HCT116 (cell line): ENCODE measurements at regions not wholly inside any gene's neighbourhood (a gene's known extent, or its start where the extent isn't known, plus 50 kb on each side); places are given as distances from the start of the nearest gene placed in this dataset.

Experiments
- ATAC-seq: fragments of 200-7000 bp; cut with Tn5 transposase; 2 replicates; pipeline ENCODE4 v1.9.1; 2020; ENCODE audit warnings: mild to moderate bottlenecking, moderate library complexity
- BruUV-seq: library from RNA; stranded (reverse); fragments of 400-500 nt; replicated peaks from 2 replicates; lab custom pipeline; 2021; lab: Mats Ljungman, UMichigan
- CTCF ChIA-PET: fragments of 300-600 bp; sonication (Branson Sonifier 250); formaldehyde crosslinking; loops from one replicate; lab custom pipeline; 2021; ENCODE audit warnings: antibody characterized with exemption; lab: Charles Lee
- POLR2A ChIA-PET: fragments of 300-600, 350-600 bp; sonication (Branson Sonifier 250); formaldehyde crosslinking; loops from one replicate; lab custom pipeline; 2021; ENCODE audit warnings: antibody characterized with exemption; lab: Charles Lee
- RAD21 ChIA-PET, 2 experiments: fragments of 300-600 bp; sonication (Branson Sonifier 250); formaldehyde crosslinking; loops; one replicate each; lab custom pipeline; 2023; ENCODE audit warnings: low total read pairs in 2 of 2; ENCODE audit not compliant: uncharacterized antibody in 2 of 2, unreplicated experiment in 2 of 2, low non-redundant PET in 1 of 2; lab: Charles Lee
- DNase-seq: peaks from one replicate; pipeline ENCODE4 v3.0.0-alpha.2; 2010; ENCODE audit warnings: low read depth, low spot score
- H2AFZ ChIP-seq: fragments of 200-600 bp; shearing (Covaris generic), sonication (generic); 2 replicates; pipeline ENCODE4 v1.6.1; 2017; ENCODE audit warnings: low read depth, mixed run types, mixed read lengths, antibody characterized with exemption, low read length; ENCODE audit not compliant: poor library complexity, severe bottlenecking
- H3K27ac ChIP-seq: 2 replicates; pipeline ENCODE4 v1.5.1; 2012; ENCODE audit warnings: low read depth, low read length
- H3K27me3 ChIP-seq: fragments of 200-600 bp; sonication (generic); 2 replicates; pipeline ENCODE4 v1.6.1; 2016; ENCODE audit warnings: mixed run types, low read length, mixed read lengths; ENCODE audit not compliant: insufficient read depth
- H3K36me3 ChIP-seq, 2 experiments: fragments of 200-500 bp in 1 of 2; fragments of 200-600 bp in 1 of 2; sonication (Bioruptor generic) in 1 of 2; sonication (generic) in 1 of 2; 2 replicates each; pipeline versions ENCODE4 v1.5.1 to v1.6.1; 2014 to 2016; ENCODE audit warnings: low read length in 2 of 2, inconsistent platforms in 1 of 2, mixed read lengths in 1 of 2, mixed run types in 1 of 2; ENCODE audit not compliant: insufficient read depth in 2 of 2, control insufficient read depth in 1 of 2
- H3K4me1 ChIP-seq, 2 experiments: fragments of 200-600 bp in 1 of 2; sonication (generic) in 1 of 2; 2 replicates each; pipeline versions ENCODE4 v1.5.1 to v1.6.1; 2012 to 2017; ENCODE audit warnings: low read length in 2 of 2, inconsistent platforms in 1 of 2, mild to moderate bottlenecking in 1 of 2, mixed read lengths in 1 of 2, mixed run types in 1 of 2, moderate library complexity in 1 of 2; ENCODE audit not compliant: insufficient read depth in 2 of 2, control insufficient read depth in 1 of 2
- H3K4me2 ChIP-seq: fragments of 200-600 bp; sonication (generic); 2 replicates; pipeline ENCODE4 v1.6.1; 2017; ENCODE audit warnings: mixed run types, low read length, mixed read lengths
- H3K4me3 ChIP-seq, 2 experiments: fragments of 200-600 bp in 1 of 2; sonication (generic) in 1 of 2; replicated peaks in 1 of 2; 2 replicates each; pipeline ENCODE4 v1.5.1; 2011 to 2016; ENCODE audit warnings: low read length in 2 of 2, control low read depth in 1 of 2, low read depth in 1 of 2, mild to moderate bottlenecking in 1 of 2, mixed read lengths in 1 of 2, mixed run types in 1 of 2
- H3K79me2 ChIP-seq: fragments of 200-600 bp; sonication (generic); 2 replicates; pipeline ENCODE4 v1.6.1; 2017; ENCODE audit warnings: mild to moderate bottlenecking, mixed run types, low read length, moderate library complexity, mixed read lengths; ENCODE audit not compliant: insufficient read depth
- H3K9ac ChIP-seq: fragments of 200-600 bp; sonication (generic); 2 replicates; pipeline ENCODE4 v1.6.1; 2016; ENCODE audit warnings: low read length, mixed read lengths
- H3K9me2 ChIP-seq: fragments of 200-600 bp; sonication (generic), shearing (Covaris generic); 2 replicates; pipeline ENCODE4 v1.6.1; 2017; ENCODE audit warnings: mixed run types, mild to moderate bottlenecking, moderate library complexity; ENCODE audit not compliant: insufficient read depth
- H3K9me3 ChIP-seq, 2 experiments: fragments of 200-500 bp in 1 of 2; fragments of 200-600 bp in 1 of 2; sonication (Bioruptor generic) in 1 of 2; sonication (generic) in 1 of 2; 2 replicates each; pipeline ENCODE4 v1.6.1; 2014 to 2017; ENCODE audit warnings: low read length in 2 of 2, mixed read lengths in 2 of 2, inconsistent platforms in 1 of 2, low read depth in 1 of 2, mild to moderate bottlenecking in 1 of 2, mixed run types in 1 of 2, moderate library complexity in 1 of 2; ENCODE audit not compliant: control insufficient read depth in 1 of 2, insufficient read depth in 1 of 2
- H4K20me1 ChIP-seq: fragments of 200-600 bp; sonication (generic), shearing (Covaris generic); 2 replicates; pipeline ENCODE4 v1.6.1; 2017; ENCODE audit warnings: mixed run types, mild to moderate bottlenecking, moderate library complexity; ENCODE audit not compliant: insufficient read depth
- CBX3 ChIP-seq: IDR thresholded peaks from 2 replicates; pipeline ENCODE4 v1.6.1; 2012; ENCODE audit warnings: low read depth
- CEBPB ChIP-seq: IDR thresholded peaks from 2 replicates; pipeline ENCODE4 v1.6.1; 2012; ENCODE audit warnings: low read depth
- CTCF ChIP-seq, 3 experiments: fragments of 200-600 bp in 1 of 3; sonication (generic) in 1 of 3; IDR thresholded peaks in 2 of 3; conservative IDR thresholded peaks in 1 of 3; 2 replicates each; pipeline ENCODE4 v1.5.1; 2012 to 2017; ENCODE audit warnings: low read depth in 2 of 3, low read length in 2 of 3, antibody characterized with exemption in 1 of 3, borderline replicate concordance in 1 of 3, control low read depth in 1 of 3, mild to moderate bottlenecking in 1 of 3, mixed read lengths in 1 of 3, mixed run types in 1 of 3, moderate library complexity in 1 of 3; ENCODE audit not compliant: insufficient read depth in 1 of 3
- POLR2AphosphoS5 ChIP-seq: IDR thresholded peaks from 2 replicates; pipeline ENCODE4 v1.6.1; 2011; ENCODE audit warnings: mild to moderate bottlenecking, low read depth, low read length, moderate library complexity
- REST ChIP-seq: IDR thresholded peaks from 2 replicates; pipeline ENCODE4 v1.6.1; 2012; ENCODE audit warnings: low read depth
- SP1 ChIP-seq: IDR thresholded peaks from 2 replicates; pipeline ENCODE4 v1.6.1; 2012; ENCODE audit warnings: low read depth
- ZBTB33 ChIP-seq: IDR thresholded peaks from 2 replicates; pipeline ENCODE4 v1.6.1; 2011; ENCODE audit warnings: mild to moderate bottlenecking, low read length, moderate library complexity; ENCODE audit not compliant: insufficient replicate concordance; ENCODE audit errors: extremely low read depth
- intact Hi-C: fragments of 100-400 bp; cut with micrococcal nuclease; formaldehyde crosslinking; loops from 2 replicates; pipeline ENCODE4 v1.10.0; 2022

- CTCF ChIA-PET: no interaction called here
Observed at GRCh38 chr3:86176445-86176784, 814.5 kb downstream of the VGLL3 start.

GRCh38 chr3:86175593-86176444 is 815.1 kb downstream of the VGLL3 start:
- ChIA-PET RAD21 (no interaction called here), CTCF (no interaction called here), POLR2A (no interaction called here)
- intact Hi-C loops: no loop called here
- no TSS peak for BruUV-seq
- no peaks in the 10 kb centered on the region for H3K27me3 ChIP-seq
- no peak overlapping the region for H3K4me3 ChIP-seq
- H3K9me2 ChIP-seq: no peaks in the 10 kb centered on the region
- no peaks in the 10 kb centered on the region for H4K20me1 ChIP-seq
- H3K9me3 ChIP-seq: peaks cover 24 to 31% of the 10 kb centered on the region in 2 experiments; a peak in 3 of 4 replicates
- H3K4me2 ChIP-seq: no peak overlapping the region
- no peaks in the 10 kb centered on the region for H3K36me3 ChIP-seq
- no peak overlapping the region for H2AFZ ChIP-seq
- ATAC-seq (no peak), DNase-seq (no peak)
- no peaks in the 10 kb centered on the region for H3K79me2 ChIP-seq
- no peak overlapping the region for H3K27ac ChIP-seq
- H3K4me1 ChIP-seq: no peaks in the 10 kb centered on the region
- no peak overlapping the region for H3K9ac ChIP-seq
- TF ChIP-seq REST: no peak
- TF ChIP-seq ZBTB33: no peak
- TF ChIP-seq CEBPB: no peak
- no peak for TF ChIP-seq SP1
- TF ChIP-seq POLR2AphosphoS5: no peak
- TF ChIP-seq CBX3: no peak

More at GRCh38 chr3:86176445-86176784, 814.5 kb downstream of the VGLL3 start:
- Histone ChIP-seq H3K4me1 (no peaks in the 10 kb centered on the region), H3K27me3 (no peaks in the 10 kb centered on the region), H3K9ac (no peak overlapping the region), H4K20me1 (no peaks in the 10 kb centered on the region), H3K4me2 (no peak overlapping the region), H3K79me2 (no peaks in the 10 kb centered on the region)
- POLR2A ChIA-PET: no interaction called here
- intact Hi-C loops: no loop called here
- TF ChIP-seq CTCF (IDR thresholded peaks at IDR 0.05 in 2 of 3, conservative IDR thresholded peaks at IDR 0.05 in 1 of 3; ENCODE audit: borderline replicate concordance in 1 of 3, insufficient read depth in 1 of 3, low read depth in 2 of 3, low read length in 2 of 3): no peak
- TF ChIP-seq, all 23 proteins: peak for 0
- RAD21 ChIA-PET: no interaction called here
- Histone ChIP-seq H3K27ac (no peak overlapping the region), H3K36me3 (no peaks in the 10 kb centered on the region), H3K4me3 (no peak overlapping the region), H3K9me2 (no peaks in the 10 kb centered on the region), H2AFZ (no peak overlapping the region), H3K9me3 (peaks cover 24 to 36% of the 10 kb centered on the region in 2 experiments; a peak in 3 of 4 replicates)
- no TSS peak for BruUV-seq
- ATAC-seq (no peak), DNase-seq (no peak)
